Retina (tissue), 1 donor: ENCODE measurements at regions not wholly inside any gene's neighbourhood (a gene's known extent, or its start where the extent isn't known, plus 50 kb on each side); places are given as distances from the start of the nearest gene placed in this dataset.
"Not testable (repeated sequence)": the region's sequence is repeated elsewhere in the genome, so short reads cannot be mapped to it uniquely, and the experiment has no call there.

ENCODE experiments used
- DNase-seq: peaks from one replicate; pipeline ENCODE4 v3.0.0-alpha.2; 2016

DNA sequence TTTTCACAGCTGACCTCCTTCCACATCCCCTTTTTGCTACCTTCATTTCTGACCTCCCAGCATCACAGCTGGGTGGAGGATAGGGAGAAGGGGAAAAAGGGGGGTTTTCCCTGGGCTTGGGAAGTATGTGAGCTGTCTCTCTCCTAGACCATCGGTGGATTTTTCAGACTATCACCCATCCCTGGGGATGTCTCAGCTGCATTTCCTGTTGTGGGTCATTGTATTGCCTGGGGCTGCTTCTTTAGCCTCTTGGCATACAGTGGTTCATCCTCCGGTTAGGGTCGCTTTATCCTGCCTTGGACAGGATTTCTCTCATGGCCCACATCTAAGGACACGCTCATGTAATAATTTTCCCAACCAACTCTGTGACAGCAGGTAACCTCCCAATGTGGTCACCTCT lies 142.5 kb upstream of the ARG1 start:
- DNase-seq: peak; percentile 24

DNA sequence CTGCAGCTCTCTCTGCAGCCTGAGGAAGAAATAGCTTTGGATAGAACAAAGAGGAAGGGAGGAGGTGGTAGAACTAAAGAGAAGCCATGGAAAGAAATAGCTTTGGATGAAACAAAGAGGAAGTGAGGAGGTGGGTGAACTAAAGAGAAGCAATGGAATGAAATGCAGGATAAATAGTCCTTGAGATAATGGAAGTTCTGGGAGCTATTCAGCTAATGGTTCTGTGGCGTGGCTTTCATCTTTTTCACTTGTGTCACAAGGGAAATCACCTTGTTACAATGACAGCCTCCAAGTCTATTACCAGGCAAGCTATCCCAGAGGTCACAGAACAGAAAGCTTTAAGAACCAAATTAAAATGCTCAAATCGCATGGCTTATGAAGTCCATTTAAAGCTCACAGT lies 141.3 kb upstream of the ARG1 start:
- DNase-seq: peak; percentile 18

DNA sequence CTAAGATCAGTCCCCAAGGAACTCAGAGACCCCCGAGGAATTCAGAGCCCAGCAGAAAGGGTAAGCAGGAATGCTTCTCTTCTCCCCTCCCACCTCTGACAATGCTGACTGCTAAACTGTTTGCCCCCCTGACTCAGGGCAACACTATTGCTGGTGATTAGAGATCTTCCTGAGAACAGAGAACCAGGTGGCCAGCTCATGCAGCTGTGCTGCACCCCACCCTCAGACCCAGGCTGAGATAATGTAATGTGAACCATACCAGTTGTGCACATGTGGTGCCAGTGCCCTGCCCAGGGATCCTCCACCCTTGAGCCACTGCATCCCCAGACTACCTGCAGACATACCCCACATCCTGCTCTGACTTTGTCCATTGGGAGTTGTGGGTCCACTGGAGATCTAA lies 139.1 kb upstream of the ARG1 start:
- no peak for DNase-seq

DNA sequence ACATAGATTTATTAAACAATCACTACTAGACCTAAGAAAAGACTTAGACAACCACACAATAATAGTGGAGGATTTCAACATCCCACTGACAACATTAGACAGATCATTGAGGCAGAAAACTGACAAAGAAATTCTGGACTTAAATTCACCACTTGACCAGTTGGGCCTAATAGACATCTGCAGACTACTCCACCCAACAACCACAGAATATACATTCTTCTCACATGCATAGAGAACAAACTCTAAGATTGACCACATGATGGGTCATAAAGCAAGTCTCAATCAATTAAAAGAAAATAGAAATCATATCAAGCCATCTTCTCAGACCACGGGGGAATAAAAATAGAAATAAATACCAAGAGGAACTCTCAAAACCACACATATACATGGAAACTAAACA lies 136.7 kb upstream of the ARG1 start:
- DNase-seq: no peak

DNA sequence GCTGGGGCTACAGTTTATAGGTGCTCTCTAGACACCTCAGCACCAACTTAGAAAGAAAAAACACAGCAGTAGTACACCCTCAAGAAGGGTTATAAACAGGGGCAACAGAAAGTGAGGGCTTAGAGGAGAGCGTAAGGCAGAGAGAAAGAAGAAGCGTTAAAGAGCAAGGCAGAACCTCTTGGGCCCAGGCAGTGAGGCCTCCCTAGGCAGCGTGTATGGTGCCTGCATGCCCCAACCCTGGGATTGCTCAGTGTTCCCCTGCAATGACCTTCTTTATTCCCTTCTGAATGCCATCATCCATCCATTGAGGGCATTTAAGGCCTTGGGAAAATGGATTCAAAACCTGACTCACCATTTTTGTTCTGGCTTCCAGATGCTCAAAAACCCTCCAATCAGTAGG lies 130.0 kb upstream of the ARG1 start:
- no peak for DNase-seq

DNA sequence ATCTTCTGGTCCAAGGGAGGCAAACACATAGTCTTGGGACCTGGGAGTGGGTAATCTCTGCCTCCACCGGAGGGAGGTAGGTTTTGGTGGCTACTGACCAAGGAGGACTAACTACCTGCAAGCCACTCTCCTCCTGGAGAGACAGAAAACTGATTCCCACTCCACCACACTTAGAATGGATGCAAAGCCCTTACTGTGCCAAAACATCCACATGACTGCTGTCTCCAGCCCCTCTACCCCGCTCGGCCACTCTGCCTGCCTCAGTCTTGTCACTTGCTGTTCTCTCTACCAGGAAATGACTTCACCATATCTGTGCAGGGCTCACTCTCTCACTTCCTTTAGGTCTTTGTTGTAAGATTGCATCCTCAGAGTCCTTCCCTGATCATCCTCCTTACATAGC lies 129.5 kb upstream of the ARG1 start:
- DNase-seq: no peak

DNA sequence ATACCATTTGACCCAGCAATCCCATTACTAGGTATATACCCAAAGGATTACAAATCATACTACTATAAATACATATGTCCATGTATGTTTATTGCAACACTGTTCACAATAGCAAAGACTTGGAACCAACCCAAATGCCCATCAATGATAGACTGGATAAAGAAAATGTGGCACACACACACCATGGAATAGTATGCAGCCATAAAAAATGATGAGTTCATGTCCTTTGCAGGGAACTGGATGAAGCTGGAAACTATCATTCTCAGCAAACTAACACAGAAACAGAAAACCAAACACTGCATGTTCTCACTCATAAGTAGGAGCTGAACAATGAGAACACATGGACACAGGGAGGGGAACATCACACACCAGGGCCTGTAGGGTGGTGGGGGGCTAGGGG lies 127.7 kb upstream of the ARG1 start:
- not testable (repeated sequence) for DNase-seq

DNA sequence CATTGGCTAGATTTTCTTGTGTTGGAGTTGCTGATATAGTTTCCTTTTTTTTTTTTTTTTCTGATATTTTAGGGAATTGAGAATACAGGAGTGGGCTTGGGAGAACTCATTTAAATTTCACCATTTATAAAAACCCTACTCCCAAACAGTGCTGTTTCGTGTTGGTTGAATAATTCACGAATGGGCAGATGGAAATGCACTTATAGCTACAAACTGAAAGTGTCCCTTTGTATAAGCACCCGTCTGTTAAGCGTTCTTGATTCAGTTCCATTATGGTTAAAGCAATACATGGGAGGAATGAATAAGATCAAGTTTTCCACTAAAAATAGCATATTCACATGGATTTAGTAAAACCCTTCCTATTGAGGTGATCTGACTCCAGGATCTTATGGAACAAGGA lies 122.2 kb upstream of the ARG1 start:
- DNase-seq: no peak

DNA sequence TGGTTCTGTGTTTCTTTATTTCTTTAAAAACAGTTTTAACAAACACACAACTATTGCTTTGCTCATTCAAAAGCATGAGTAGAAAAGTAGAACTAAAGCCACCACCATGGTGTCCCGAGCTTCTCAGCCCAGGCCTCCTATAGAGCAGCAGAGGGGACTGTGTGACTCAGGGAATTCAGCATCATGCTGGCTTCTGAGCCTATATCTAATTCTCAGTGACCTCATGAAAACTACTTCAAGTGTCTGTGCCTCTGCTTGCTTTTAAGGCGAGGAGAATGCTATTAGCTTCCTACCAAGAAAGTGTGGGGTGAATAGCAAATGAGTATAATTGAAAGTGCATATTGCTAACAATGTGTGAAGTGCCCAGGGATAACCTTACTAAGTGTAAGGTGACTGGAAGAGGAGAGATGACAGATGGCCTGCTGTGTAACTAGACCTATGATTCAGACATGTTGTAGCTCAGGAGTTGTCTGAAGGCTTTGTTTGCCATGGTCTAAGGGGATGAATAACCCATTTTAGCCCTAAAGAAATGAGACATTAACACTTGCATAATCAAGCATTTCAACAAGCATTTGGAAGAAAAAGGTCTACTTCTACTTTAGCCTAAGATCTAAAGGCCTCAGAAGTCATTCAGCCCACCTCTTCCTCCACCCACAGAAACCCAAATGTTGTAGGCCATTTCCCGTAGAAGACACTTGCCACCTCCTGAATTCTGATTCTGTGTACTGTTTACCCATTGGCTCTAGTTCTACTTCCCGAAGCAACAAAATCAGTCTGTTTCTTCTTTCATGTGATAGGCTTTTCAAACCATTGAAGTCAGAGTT lies 121.5 kb upstream of the ARG1 start:
- DNase-seq: peak; percentile 15

DNA sequence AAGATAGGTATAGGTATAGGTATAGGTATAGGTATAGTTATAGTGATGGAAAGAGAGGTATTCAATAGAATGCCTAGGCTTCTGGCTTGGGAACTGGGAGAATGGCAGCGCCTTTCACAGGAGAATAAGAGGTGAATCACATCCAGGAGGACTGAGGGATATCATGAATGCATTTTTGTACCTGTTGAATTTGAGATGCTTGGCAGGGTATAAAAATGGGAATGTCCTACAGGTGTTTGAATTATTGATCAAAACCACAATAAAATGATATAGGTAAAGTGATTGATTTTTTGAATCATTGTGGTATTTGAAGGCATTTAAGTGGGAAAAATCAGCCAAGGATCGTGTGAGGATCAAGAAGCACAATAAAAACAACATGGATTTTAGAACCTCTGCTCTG lies 119.2 kb upstream of the ARG1 start:
- DNase-seq: no peak

DNA sequence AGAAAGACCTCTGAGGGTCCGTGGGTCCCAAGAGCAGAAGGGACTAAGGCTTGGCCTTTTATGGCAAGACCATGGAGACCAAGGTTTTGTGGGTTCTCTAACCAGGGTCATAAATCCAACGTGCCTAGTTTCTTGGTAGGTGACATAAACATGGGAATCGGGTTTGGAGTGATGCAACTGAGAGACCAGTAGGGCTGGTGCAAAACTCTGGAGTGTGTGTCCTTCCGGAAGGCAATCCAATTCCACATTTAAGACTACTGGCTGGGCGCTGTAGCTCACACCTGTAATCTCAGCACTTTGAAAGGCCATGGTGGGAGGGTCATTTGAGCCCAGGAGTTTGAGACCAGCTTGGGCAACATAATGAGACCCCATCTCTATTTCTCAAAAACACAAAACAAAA lies 116.5 kb upstream of the ARG1 start:
- DNase-seq: no peak

DNA sequence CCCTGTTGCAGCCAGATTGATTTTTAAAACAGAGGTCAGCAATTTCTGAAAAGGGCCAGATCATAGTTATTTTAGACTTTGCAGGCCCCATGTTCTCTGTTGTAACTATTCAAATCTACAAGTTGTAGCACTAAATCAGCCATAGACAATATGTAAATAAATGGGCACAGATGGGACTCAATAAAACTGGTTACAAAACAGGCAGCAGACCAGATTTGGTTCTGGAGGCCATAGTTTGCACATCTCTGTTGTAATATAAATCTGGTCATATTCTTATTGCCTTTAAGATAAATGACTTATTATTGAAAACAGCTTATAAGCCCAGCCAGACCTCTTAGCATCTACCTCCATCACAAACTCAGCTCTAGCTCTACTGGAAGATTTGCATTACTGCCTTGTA lies 114.0 kb upstream of the ARG1 start:
- DNase-seq: no peak

DNA sequence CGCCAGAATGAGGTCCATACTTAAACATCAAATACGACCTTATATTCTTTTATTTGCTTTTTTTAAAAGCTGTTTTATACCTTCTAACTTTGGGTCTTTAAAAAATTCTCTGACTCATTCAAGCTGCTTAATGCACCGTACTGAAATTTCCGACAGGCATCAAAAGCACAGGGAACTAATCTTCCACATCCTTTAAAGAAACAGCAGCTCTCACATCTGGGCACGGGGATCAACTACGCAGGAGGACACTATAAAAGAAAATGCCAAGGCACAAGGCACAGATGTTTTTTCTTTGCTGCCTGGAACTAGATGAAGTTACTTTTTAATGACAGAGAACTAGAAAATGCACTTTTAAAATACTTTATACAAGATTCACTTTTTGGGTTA lies 112.4 kb upstream of the ARG1 start:
- peak; percentile 67 for DNase-seq

DNA sequence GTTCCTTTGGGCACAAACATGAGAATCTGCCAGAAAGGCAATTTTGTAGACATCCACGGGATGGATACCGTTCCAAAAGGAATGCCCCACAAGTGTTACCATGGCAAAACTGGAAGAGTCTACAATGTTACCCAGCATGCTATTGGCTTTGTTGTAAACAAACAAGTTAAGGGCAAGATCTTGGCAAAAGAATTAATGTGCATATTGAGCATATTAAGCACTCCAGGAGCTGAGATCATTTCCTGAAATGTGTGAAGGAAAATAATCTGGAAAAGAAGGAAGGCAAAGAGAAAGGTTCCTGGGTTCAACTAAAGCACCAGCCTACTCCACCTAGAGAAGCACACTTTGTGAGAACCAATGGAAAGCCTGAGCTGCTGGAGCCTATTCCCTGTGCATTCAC lies 103.9 kb upstream of the ARG1 start:
- DNase-seq: no peak

DNA sequence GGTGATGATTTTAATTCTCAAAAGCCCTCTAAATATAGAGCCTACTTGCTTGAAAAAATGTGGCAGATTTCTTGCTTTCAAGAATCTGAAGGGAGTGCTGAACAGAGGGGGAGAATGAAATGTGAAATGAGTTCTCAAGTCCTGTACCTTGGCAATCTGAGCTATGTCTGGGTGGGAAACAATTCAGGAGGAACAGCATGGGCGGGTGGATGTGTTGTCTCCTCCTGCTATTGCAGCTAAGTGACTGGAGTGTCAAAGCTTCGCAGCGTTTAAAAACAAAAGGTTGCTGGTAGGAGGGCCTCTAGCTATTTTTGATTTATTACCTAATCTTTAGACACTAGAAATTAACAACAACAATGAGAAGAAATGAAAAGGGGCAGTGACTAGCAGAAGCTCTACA lies 102.5 kb upstream of the ARG1 start:
- no peak for DNase-seq

DNA sequence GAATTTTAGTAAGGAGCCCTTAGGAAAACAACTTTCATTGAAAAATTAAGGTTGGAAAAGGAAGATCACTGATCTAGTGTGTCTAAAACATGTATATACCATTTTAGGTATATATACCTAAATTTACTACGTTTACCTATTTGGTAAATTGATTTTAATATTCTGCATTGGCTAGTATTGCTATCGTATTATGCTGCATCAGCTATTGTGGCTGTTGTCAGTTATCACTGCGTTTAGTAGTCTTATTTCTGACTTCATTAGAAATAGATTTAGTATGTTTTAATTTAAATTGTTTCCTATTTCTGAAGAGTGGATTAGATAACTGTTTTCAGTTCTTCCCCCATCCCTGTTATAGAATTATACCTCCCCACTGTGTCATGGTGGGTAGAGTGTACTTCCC lies 101.7 kb upstream of the ARG1 start:
- no peak for DNase-seq

DNA sequence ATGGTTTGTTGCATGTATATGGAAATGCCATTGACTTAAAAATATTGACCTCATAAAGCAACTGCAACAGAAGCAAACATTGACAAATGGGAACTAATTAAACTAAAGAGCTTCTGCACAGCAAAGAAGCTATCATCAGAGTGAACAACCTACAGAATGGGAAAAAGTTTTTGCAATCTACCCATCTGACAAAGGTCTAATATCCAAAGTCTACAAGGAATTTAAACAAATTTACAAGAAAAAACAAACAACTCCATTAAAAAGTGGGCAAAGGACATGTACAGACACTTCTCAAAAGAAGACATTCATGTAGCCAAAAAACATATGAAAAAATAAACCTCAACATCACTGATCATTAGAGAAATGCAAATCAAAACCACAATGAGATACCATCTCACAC lies 99.7 kb upstream of the ARG1 start:
- DNase-seq: not testable (repeated sequence)

DNA sequence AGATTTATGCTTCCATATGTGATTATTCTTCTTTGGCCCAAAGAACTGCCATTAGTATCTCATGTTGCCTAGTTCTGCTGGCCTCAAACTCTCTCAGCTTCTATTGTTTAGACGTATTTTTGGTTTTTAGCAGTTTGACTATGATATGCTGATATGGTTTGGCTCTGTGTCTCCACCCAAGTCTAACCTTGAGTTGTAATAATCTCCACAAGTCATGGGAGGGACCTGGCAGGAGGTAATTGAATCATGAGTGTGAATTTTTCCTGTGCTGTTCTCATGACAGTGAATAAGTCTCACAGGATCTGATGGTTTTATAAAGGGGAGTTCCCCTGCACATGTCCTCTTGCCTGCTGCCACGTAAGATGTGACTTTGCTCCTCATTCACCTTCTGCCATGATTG lies 96.7 kb upstream of the ARG1 start:
- DNase-seq: no peak

DNA sequence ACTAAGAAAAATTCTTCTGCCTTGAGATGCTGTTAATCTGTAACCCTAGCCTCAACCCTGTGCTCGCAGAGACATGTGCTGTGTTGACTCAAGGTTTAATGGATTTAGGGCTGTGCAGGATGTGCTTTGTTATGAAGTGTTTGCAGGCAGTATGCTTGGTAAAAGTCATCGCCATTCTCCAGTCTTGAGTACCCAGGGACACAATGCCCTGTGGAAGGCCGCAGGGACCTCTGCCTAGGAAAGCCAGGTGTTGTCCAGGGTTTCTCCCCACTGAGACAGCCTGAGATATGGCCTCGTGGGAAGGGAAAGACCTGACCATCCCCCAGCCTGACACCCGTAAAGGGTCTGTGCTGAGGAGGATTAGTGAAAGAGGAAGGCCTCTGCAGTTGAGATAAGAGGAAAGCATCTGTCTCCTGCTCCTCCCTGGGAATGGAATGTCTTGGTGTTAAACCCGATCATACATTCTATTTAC lies 94.2 kb upstream of the ARG1 start:
- not testable (repeated sequence) for DNase-seq

DNA sequence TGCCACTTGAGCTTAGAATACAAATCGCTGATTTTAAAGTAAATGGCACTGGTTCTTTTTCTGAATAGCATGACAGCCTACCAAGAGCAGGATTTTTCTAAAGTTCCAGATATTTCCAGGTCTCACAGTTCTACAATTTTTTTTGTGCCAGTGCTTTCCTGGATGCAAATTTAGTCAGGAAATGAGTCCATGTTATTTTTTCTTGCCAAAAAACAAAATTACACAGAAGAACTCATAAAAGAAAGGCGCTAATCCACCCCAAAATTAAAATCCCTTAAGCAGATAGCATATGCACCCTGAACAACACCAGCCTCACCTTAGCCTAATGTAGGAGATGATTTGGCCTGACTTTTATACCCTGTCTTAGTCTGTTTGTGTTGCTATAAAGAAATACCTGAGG lies 86.4 kb upstream of the ARG1 start:
- DNase-seq: no peak

DNA sequence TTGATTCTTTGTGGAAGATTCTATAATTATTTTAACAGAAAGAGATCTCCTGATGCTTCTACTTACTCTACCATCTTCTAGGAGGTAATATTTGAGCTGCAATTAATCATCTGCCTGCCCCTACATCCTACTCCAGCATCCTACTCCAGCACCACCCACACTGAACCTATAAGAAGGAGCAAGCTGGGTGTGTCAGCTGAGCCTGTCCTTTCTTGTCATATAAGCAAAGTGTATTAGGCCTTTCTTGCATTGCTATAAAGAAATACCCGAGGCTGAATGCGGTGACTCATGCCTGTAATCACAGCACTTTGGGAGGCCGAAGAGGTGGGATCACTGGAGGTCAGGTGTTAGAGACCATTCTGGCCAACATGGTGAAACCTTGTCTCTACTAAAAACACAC lies 84.2 kb upstream of the ARG1 start:
- DNase-seq: no peak

DNA sequence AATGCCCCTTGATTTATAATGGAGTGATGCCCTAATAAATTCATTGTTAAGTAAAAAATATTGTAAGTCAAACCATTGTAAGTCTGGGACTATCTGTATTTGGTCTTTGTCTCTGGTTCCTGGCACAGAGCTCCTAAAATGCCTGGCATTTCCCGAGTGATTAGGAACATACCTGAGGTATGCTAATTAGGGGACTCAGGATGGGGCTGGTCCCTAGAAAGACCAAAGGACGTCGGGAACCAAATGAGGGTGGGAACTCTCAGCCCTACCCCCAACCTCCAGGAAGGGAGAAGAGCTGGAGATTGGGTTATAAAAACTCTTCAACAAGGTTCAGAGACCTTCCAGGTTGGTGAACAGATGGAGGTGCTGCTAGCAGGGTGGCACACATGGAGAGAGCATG lies 82.6 kb upstream of the ARG1 start:
- DNase-seq: no peak

DNA sequence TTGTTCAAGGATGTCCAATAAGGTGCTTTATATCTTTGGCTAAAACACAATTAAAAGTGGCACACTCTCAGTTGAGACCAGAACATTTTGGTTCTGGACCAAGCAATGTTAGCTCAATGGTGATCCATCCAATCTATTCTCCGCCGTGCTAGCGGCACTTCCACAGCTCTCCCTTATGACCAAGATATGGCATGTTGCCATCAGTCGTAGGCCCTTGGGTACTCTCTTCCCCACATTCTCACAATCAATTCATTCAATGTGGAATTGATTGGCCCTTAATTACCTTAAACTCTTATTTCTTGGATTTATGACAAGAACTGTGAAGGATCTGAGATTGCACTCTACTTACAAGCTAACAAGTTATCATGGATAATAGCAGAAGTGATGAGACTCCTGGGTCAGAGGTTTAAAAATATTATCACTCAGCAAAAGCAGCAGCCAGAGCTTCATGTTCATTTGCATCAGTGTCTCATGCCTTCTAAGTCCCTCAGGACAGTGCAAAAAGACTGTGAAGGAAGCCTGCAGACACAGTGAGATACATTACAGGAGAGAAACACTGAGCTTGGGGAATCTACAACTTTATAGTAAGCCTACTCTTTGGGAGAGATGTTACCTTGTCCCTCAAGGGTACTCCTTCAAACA lies 80.0 kb upstream of the ARG1 start:
- peak; percentile 17 for DNase-seq

DNA sequence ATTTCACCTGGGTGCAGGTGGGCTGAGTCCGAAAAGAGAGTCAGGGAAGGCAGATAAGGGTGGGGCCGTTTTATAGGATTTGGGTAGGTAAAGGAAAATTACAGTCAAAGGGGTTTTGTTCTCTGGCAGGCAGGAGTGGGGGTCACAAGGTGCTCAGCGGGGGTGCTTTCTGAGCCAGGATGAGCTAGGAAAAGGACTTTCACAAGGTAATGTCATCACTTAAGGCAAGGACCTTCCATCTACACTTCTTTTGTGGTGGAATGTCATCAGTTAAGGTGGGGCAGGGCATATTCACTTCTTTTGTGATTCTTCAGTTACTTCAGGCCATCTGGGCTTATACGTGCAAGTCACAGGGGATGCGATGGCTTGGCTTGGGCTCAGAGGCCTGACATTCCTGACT lies 68.6 kb upstream of the ARG1 start:
- not testable (repeated sequence) for DNase-seq

DNA sequence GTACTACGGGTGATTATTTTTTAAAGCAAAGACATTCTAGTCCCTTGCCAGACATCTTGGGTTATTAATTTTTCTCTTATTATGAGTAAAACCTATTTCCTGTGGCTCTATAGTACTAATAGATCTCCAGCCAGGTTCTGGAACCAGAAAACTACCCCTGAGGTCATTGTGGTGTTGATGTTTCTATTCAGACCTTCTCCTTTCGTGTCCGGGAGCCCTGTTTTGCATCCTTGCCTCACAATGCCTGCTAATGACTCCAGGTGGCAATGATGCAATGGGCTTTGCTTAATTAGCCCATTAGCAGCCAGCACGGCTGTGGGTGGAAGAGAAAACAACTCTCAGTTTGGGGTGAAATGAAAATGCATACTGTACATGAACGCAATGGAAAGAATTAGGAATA lies 62.9 kb upstream of the ARG1 start:
- DNase-seq: no peak
